Neural progenitor cell (in vitro differentiated cells): ENCODE measurements at regions not wholly inside any gene's neighbourhood (a gene's known extent, or its start where the extent isn't known, plus 50 kb on each side); places are given as distances from the start of the nearest gene placed in this dataset.

Experiments
- DNase-seq: peaks from one replicate; pipeline ENCODE4 v3.0.0-alpha.2; 2016; ENCODE audit warnings: low spot score
- H2AFZ ChIP-seq: fragments of 200-600 bp; sonication (generic); replicated peaks from 2 replicates; pipeline ENCODE4 v1.6.1; 2016; ENCODE audit warnings: antibody characterized with exemption
- H3F3A ChIP-seq: fragments of 200-600 bp; sonication (generic); 2 replicates; pipeline ENCODE4 v1.6.1; 2016; ENCODE audit warnings: antibody characterized with exemption, low read depth
- H3K27ac ChIP-seq: fragments of 200-600 bp; sonication (generic); 2 replicates; pipeline ENCODE4 v1.5.1; 2016; ENCODE audit warnings: mild to moderate bottlenecking
- H3K27me3 ChIP-seq: fragments of 200-600 bp; sonication (generic); 2 replicates; pipeline ENCODE4 v1.6.1; 2016; ENCODE audit warnings: mild to moderate bottlenecking, moderate library complexity
- H3K36me3 ChIP-seq: fragments of 200-600 bp; sonication (generic); 2 replicates; pipeline ENCODE4 v1.5.1; 2016
- H3K4me1 ChIP-seq: fragments of 200-600 bp; sonication (generic); 2 replicates; pipeline ENCODE4 v1.6.1; 2016; ENCODE audit warnings: mixed run types
- H3K4me2 ChIP-seq: fragments of 200-600 bp; sonication (generic); 2 replicates; pipeline ENCODE4 v1.6.1; 2016
- H3K4me3 ChIP-seq: fragments of 200-600 bp; sonication (generic); 2 replicates; pipeline ENCODE4 v1.5.1; 2016
- H3K79me2 ChIP-seq: fragments of 200-600 bp; sonication (generic); 2 replicates; pipeline ENCODE4 v1.6.1; 2016; ENCODE audit warnings: low read depth
- H3K9ac ChIP-seq: fragments of 200-600 bp; sonication (generic); 2 replicates; pipeline ENCODE4 v1.6.1; 2016
- H3K9me3 ChIP-seq: fragments of 200-600 bp; sonication (generic); 2 replicates; pipeline ENCODE4 v1.5.1; 2016; ENCODE audit warnings: low read depth
- H4K20me1 ChIP-seq: fragments of 200-600 bp; sonication (generic); 2 replicates; pipeline ENCODE4 v1.6.1; 2016; ENCODE audit warnings: low read depth
- H3K27ac Mint-ChIP-seq: 3 replicates; pipeline ENCODE4 v1.8.0; 2021; ENCODE audit warnings: mixed read lengths
- H3K27me3 Mint-ChIP-seq: 2 replicates; pipeline ENCODE4 v1.8.0; 2022; ENCODE audit warnings: low read depth, mild to moderate bottlenecking, inconsistent platforms, moderate library complexity, mixed read lengths; ENCODE audit not compliant: insufficient read depth
- H3K36me3 Mint-ChIP-seq: 3 replicates; pipeline ENCODE4 v1.8.0; 2021; ENCODE audit warnings: mixed read lengths
- H3K4me1 Mint-ChIP-seq: 3 replicates; pipeline ENCODE4 v1.8.0; 2021; ENCODE audit warnings: mixed read lengths
- H3K4me3 Mint-ChIP-seq: 3 replicates; pipeline ENCODE4 v1.8.0; 2021; ENCODE audit warnings: mild to moderate bottlenecking, moderate library complexity, mixed read lengths
- H3K9me3 Mint-ChIP-seq: 3 replicates; pipeline ENCODE4 v1.8.0; 2020; ENCODE audit warnings: mixed read lengths
- CTCF ChIP-seq: fragments of 200-600 bp; sonication (generic); IDR thresholded peaks from 2 replicates; pipeline ENCODE4 v1.5.1; 2017; ENCODE audit warnings: antibody characterized with exemption, mild to moderate bottlenecking
- EZH2 ChIP-seq: fragments of 200-600 bp; sonication (generic); IDR thresholded peaks from 2 replicates; pipeline ENCODE4 v1.6.1; 2017; ENCODE audit warnings: antibody characterized with exemption, mild to moderate bottlenecking, moderate library complexity
- EZH2phosphoT487 ChIP-seq: fragments of 200-600 bp; sonication (generic); IDR thresholded peaks from 2 replicates; pipeline ENCODE4 v1.6.1; 2017; ENCODE audit warnings: antibody characterized with exemption

- no peak overlapping the region for H3K4me2 ChIP-seq
- no peak overlapping the region for H3K4me3 ChIP-seq
Observed at GRCh38 chr4:180560896-180561295, 1682.3 kb upstream of the TENM3 start.

GRCh38 chr4:180564026-180564425, 1679.2 kb upstream of the TENM3 start:
- Histone ChIP-seq H3K27ac (no peak overlapping the region), H3K4me3 (no peak overlapping the region), H3K27me3 (no peaks in the 10 kb centered on the region), H3K4me2 (no peak overlapping the region), H3K79me2 (no peaks in the 10 kb centered on the region), H3K9me3 (no peaks in the 10 kb centered on the region), H4K20me1 (no peaks in the 10 kb centered on the region), H3F3A (no peaks in the 10 kb centered on the region), H3K4me1 (peaks cover 9% of the 10 kb centered on the region), H3K9ac (no peak overlapping the region), H2AFZ (no peak overlapping the region), H3K36me3 (no peaks in the 10 kb centered on the region)
- no peak overlapping the region for H3K27ac Mint-ChIP-seq
- peaks cover 2% of the 10 kb centered on the region for H3K9me3 Mint-ChIP-seq
- no peak overlapping the region for H3K4me3 Mint-ChIP-seq
- TF ChIP-seq EZH2 (no peak), CTCF (no peak), EZH2phosphoT487 (no peak)
- H3K27me3 Mint-ChIP-seq, result no peaks in the 10 kb centered on the region
- H3K4me1 Mint-ChIP-seq, result peaks cover 4% of the 10 kb centered on the region
- H3K36me3 Mint-ChIP-seq, result no peaks in the 10 kb centered on the region
- no peak for DNase-seq

More at GRCh38 chr4:180560896-180561295, 1682.3 kb upstream of the TENM3 start:
- no peaks in the 10 kb centered on the region for H4K20me1 ChIP-seq
- Mint-ChIP-seq H3K4me1 (peaks cover 4% of the 10 kb centered on the region), H3K27me3 (no peaks in the 10 kb centered on the region), H3K27ac (no peak overlapping the region), H3K9me3 (no peaks in the 10 kb centered on the region), H3K4me3 (no peak overlapping the region), H3K36me3 (no peaks in the 10 kb centered on the region)
- no peak overlapping the region for H3K27ac ChIP-seq
- no peaks in the 10 kb centered on the region for H3K27me3 ChIP-seq
- peak overlapping the region; percentile 64 for H2AFZ ChIP-seq
- no peak for DNase-seq
- H3K79me2 ChIP-seq, result no peaks in the 10 kb centered on the region
- no peak overlapping the region for H3K9ac ChIP-seq
- peaks cover 9% of the 10 kb centered on the region for H3K4me1 ChIP-seq
- no peaks in the 10 kb centered on the region for H3K9me3 ChIP-seq
- TF ChIP-seq EZH2phosphoT487, result no peak
- TF ChIP-seq EZH2, result no peak
- TF ChIP-seq CTCF, result no peak
- no peaks in the 10 kb centered on the region for H3K36me3 ChIP-seq
- no peaks in the 10 kb centered on the region for H3F3A ChIP-seq

- H3K36me3 ChIP-seq, result no peaks in the 10 kb centered on the region
- no peaks in the 10 kb centered on the region for H3F3A ChIP-seq
- no peaks in the 10 kb centered on the region for H4K20me1 ChIP-seq
- Mint-ChIP-seq H3K4me1 (peaks cover 4% of the 10 kb centered on the region), H3K27ac (no peak overlapping the region), H3K36me3 (no peaks in the 10 kb centered on the region), H3K4me3 (no peak overlapping the region), H3K9me3 (peaks cover 2% of the 10 kb centered on the region), H3K27me3 (no peaks in the 10 kb centered on the region)
- H2AFZ ChIP-seq, result no peak overlapping the region
- no peaks in the 10 kb centered on the region for H3K79me2 ChIP-seq
- H3K27me3 ChIP-seq, result no peaks in the 10 kb centered on the region
- H3K9ac ChIP-seq, result no peak overlapping the region
- H3K27ac ChIP-seq, result no peak overlapping the region
- DNase-seq, result no peak
- TF ChIP-seq EZH2phosphoT487 (no peak), CTCF (no peak), EZH2 (no peak)
- H3K9me3 ChIP-seq, result no peaks in the 10 kb centered on the region
- no peak overlapping the region for H3K4me3 ChIP-seq
- no peak overlapping the region for H3K4me2 ChIP-seq
- peaks cover 9% of the 10 kb centered on the region for H3K4me1 ChIP-seq
Observed at GRCh38 chr4:180564448-180564847, 1678.8 kb upstream of the TENM3 start.
